Activated naive CD8-positive, alpha-beta T cell treated with anti-CD3 and anti-CD28 coated beads for 36 hours (primary cell): ENCODE measurements at regions not wholly inside any gene's neighbourhood (a gene's known extent, or its start where the extent isn't known, plus 50 kb on each side); places are given as distances from the start of the nearest gene placed in this dataset.
"Not testable (repeated sequence)": the region's sequence is repeated elsewhere in the genome, so short reads cannot be mapped to it uniquely, and the experiment has no call there.

Experiments
- DNase-seq: peaks from one replicate; pipeline ENCODE4 v3.0.0; 2021
- H3K27ac Mint-ChIP-seq: one replicate; pipeline ENCODE4 v1.8.0; 2022; ENCODE audit warnings: mild to moderate bottlenecking, moderate library complexity, mixed read lengths
- H3K27me3 Mint-ChIP-seq: one replicate; pipeline ENCODE4 v1.8.0; 2022; ENCODE audit warnings: mild to moderate bottlenecking, mixed read lengths
- H3K36me3 Mint-ChIP-seq: one replicate; pipeline ENCODE4 v1.8.0; 2021; ENCODE audit warnings: mild to moderate bottlenecking, mixed read lengths
- H3K4me1 Mint-ChIP-seq: one replicate; pipeline ENCODE4 v1.8.0; 2021; ENCODE audit warnings: mixed read lengths
- H3K4me3 Mint-ChIP-seq: one replicate; pipeline ENCODE4 v1.8.0; 2022; ENCODE audit warnings: mild to moderate bottlenecking, moderate library complexity, mixed read lengths
- H3K9me3 Mint-ChIP-seq: one replicate; pipeline ENCODE4 v1.8.0; 2022; ENCODE audit warnings: mixed read lengths

DNA sequence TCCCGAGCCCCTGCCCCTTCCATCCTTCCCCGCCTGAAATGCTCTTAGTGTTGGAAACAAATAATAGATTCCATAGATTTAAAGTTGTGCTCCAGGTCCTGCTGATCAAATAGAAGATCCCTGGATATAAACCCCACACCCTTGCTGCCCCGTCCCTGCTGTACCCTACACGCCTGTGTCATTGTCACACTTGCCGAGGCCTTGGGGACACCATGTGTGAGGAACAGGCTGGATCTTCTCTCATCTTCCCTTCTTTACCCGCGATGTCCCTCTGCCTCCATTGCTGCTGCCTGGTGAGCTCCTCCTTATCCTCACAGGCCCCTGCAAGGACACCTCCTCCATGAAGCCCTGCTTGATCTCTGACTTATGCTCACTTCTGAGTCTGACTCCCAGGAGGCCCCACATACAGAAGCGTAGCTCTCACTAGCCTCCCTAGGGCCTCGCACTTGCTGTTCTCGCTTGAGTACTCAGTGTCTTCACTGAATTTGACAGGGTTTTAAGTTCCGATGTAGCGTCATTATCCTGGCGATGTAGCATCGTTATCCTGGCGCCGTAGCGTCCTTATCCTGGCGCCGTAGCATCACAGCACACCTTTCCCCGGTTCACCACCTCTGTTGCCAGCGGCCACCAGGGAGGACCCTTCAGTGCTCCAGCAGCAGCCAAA lies 221.9 kb downstream of the NDUFA10 start:
- Mint-ChIP-seq H3K9me3 (no peaks in the 10 kb centered on the region), H3K27ac (no peak overlapping the region), H3K4me1 (no peaks in the 10 kb centered on the region), H3K27me3 (peaks cover 4% of the 10 kb centered on the region), H3K36me3 (no peaks in the 10 kb centered on the region), H3K4me3 (no peak overlapping the region)
- DNase-seq: no peak

DNA sequence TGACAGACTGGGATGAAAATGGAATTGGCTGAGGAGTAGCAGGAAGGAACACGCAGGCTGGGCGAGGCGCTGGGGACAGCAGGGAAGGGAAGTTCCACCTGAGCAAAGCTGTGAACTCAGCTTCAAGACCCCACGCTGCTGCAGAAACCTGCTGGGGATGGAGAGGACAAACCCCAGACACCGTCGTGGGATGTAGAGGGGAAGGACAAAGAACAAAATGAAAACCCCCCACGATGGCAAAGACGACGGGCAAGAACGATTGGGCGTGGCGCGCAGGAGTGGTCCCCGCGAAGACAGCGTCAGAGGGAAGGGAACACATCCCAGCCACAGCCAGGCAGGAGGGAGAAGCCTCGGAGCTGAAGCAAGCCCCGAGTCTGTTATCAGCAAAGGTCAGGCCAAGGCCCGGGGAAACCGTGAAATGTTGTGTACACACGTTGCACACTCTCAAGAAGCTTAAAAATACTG lies 222.9 kb downstream of the NDUFA10 start:
- H3K27me3 Mint-ChIP-seq: peaks cover 4% of the 10 kb centered on the region
- H3K27ac Mint-ChIP-seq: no peak overlapping the region
- no peak for DNase-seq
- no peaks in the 10 kb centered on the region for H3K36me3 Mint-ChIP-seq
- H3K4me1 Mint-ChIP-seq: no peaks in the 10 kb centered on the region
- no peaks in the 10 kb centered on the region for H3K9me3 Mint-ChIP-seq
- no peak overlapping the region for H3K4me3 Mint-ChIP-seq

DNA sequence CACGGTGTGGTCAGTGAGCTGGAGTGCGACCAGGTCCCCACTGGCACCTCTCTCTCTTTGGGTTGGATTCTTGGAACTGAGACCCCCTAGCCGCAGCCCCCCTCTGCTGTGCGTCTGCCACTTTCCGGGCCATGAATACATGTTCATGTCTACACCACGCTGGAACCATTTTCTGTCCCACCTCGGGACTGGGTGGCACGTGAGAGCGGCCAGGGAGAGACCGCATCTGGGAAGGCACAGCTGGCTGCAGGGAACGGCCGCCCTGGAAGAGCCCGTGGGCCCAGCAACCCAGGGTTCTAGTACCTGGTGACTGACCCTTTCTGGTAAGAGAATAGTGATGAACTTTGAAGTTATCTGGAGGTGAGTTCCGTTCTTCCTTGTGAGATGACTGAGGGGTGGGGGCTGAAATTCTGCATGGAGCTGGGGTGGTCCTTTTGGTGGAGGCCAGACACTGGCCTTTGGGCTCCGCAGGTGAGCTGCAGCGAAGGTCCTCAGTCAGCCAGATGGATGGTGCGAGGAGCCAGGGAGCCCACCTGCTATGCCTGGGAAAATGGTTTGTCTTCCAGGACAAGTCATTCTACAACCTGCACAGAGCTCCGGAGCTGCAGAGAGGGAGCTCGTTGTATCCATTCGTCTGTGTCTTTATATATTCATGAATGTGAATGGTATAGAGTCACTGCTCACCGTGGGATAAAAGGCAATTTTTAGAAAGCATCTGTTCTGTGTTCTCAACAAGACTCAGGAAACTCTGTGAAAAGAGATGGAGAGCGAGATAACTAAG lies 223.5 kb downstream of the NDUFA10 start:
- no peak overlapping the region for H3K27ac Mint-ChIP-seq
- peaks cover 4% of the 10 kb centered on the region for H3K27me3 Mint-ChIP-seq
- H3K4me3 Mint-ChIP-seq: no peak overlapping the region
- DNase-seq: no peak
- H3K9me3 Mint-ChIP-seq: no peaks in the 10 kb centered on the region
- no peaks in the 10 kb centered on the region for H3K36me3 Mint-ChIP-seq
- no peaks in the 10 kb centered on the region for H3K4me1 Mint-ChIP-seq

DNA sequence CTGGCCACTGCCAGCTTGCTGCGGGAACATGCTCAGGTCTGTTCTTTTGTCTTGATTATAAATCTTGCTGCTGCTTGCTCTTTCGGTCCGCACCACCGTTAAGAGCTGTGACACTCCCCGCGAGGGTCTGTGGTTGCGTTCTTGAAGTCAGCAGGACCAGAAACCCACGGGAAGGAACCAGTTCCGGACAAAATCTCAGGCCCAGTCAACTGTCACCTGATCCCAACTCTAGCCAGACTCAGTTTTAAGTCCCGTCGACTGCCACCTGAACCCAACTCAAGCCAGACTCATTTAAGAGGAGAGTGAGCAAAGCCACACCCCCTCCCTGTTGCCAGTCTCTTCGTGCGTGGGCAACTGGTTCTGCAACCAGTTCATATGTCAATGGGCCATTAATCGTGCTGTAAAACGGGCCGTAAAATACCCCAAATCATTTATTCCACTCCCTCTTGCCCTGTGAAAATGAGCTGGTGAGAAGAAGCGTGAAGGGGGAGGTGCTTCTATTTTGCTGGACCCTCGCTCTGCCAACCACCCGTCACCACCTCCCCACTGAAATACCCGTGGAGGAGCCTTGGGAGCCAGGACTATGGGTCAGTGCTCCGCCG lies 224.3 kb downstream of the NDUFA10 start:
- H3K36me3 Mint-ChIP-seq: no peaks in the 10 kb centered on the region
- no peaks in the 10 kb centered on the region for H3K9me3 Mint-ChIP-seq
- no peak for DNase-seq
- H3K4me1 Mint-ChIP-seq: no peaks in the 10 kb centered on the region
- no peak overlapping the region for H3K27ac Mint-ChIP-seq
- H3K4me3 Mint-ChIP-seq: no peak overlapping the region
- peaks cover 4% of the 10 kb centered on the region for H3K27me3 Mint-ChIP-seq

DNA sequence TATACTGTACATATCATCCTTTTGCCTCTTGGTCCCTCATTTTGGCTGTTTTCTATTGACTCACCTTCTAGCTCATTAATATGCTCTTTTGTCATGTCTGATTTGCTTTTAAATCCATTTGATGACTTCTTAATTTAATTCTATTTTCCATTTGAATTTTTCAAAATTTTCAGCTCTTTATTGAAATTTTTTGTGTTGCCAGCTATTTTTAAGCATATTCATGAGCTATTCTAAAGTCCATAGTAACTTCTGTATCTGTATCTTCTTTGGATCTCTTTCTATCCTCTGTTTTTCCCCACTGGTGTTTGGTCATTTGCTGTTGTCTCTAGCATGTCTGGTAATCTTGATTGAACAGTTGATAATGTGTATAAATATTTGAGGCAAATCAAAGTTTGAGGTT lies 227.8 kb downstream of the NDUFA10 start:
- no peaks in the 10 kb centered on the region for H3K36me3 Mint-ChIP-seq
- H3K27me3 Mint-ChIP-seq: peaks cover 4% of the 10 kb centered on the region
- no peaks in the 10 kb centered on the region for H3K4me1 Mint-ChIP-seq
- no peak overlapping the region for H3K4me3 Mint-ChIP-seq
- H3K27ac Mint-ChIP-seq: no peak overlapping the region
- peaks cover 2% of the 10 kb centered on the region for H3K9me3 Mint-ChIP-seq
- DNase-seq: no peak

DNA sequence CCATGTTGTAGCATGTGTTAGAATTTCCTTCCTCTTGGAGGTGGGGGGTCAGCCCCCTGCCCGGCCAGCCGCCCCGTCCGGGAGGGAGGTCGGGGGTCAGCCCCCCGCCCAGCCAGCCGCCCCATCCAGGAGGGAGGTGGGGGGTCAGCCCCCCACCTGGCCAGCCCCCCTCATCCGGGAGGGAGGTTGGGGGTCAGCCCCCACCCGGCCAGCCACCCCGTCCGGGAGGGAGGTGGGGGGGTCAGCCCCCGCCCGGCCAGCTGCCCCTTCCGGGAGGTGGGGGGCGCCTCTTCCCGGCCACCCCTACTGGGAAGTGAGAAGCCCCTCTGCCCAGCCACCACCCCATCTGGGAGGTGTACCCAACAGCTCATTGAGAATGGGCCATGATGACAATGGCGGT lies 229.4 kb downstream of the NDUFA10 start:
- not testable (repeated sequence) for H3K27me3 Mint-ChIP-seq, H3K36me3 Mint-ChIP-seq, H3K9me3 Mint-ChIP-seq, H3K4me1 Mint-ChIP-seq, DNase-seq, H3K4me3 Mint-ChIP-seq, H3K27ac Mint-ChIP-seq

DNA sequence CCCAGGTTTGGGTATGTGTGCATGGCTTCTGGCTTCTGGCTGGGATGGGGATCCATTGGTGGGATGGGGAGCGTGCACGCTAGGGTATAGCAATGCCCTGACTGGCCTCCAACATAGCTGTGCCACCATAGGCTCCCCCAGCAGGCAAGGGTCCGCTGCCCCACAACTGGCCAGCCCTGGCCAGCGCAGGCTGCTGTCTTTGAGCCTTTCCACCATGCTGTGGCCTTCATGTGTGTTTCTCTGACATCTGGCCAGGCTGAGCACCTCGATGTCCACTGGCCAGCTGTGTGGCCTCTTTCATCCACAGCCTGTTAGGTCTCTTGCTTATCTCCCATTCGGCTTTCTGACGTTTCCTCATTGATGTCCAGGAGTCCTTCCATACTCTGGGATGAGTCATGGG lies 231.3 kb downstream of the NDUFA10 start:
- H3K4me1 Mint-ChIP-seq: no peaks in the 10 kb centered on the region
- H3K36me3 Mint-ChIP-seq: no peaks in the 10 kb centered on the region
- no peak overlapping the region for H3K27ac Mint-ChIP-seq
- no peaks in the 10 kb centered on the region for H3K27me3 Mint-ChIP-seq
- peaks cover 2% of the 10 kb centered on the region for H3K9me3 Mint-ChIP-seq
- H3K4me3 Mint-ChIP-seq: no peak overlapping the region
- no peak for DNase-seq

DNA sequence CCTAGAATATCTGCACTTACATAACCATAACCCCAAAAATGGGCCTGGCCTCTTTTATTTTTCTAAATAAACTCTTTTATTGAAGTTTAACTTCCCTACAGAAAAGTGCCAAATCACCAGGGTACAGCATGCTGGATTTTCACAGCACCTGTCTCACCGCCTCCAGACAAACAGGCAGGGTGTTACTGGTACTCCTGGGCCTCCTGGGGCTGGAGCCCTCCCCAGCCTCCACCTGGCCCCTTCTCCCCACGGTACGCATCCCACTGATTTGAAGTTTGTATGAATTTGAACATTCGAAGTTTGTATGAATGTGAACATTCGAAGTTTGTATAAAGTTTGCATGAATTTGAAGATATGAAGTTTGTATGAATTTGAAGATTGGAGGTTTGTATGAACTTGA lies 232.1 kb downstream of the NDUFA10 start:
- H3K36me3 Mint-ChIP-seq: no peaks in the 10 kb centered on the region
- no peak overlapping the region for H3K27ac Mint-ChIP-seq
- H3K4me1 Mint-ChIP-seq: no peaks in the 10 kb centered on the region

DNA sequence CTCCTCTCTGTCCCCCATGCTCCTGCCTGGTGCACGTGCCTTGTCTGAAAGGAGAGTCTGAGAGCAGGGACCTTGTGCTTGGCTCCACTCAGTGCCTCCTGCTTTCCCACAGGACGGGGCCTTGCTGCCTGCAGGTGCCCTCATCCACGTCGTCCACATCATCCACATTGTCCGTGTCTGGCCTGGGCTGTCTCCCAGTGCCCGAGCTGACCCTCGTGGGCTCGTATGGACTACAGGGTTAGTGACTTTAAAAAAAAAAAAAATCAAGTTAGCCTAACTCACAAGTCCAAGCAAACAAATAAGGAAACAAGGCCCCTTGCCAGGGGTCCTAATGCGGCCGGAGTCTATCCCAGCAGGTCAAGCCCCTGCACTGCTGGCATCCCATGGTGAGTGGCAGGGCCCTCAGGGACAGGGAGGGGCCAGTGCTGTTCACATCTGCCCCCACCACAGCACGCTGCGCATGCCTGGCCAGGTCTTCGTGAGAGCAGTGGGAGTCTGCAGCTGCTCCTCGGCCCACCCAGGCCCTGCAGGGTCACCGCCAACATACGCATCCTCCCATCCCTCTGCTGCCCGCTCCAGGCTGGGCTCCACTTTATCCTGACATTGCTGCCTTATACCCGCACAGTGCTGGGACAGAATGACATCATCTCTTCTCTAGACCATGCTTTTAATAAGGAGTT lies 232.6 kb downstream of the NDUFA10 start:
- H3K4me1 Mint-ChIP-seq: no peaks in the 10 kb centered on the region
- H3K27ac Mint-ChIP-seq: no peak overlapping the region
- H3K4me3 Mint-ChIP-seq: no peak overlapping the region
- peaks cover 2% of the 10 kb centered on the region for H3K9me3 Mint-ChIP-seq
- no peaks in the 10 kb centered on the region for H3K27me3 Mint-ChIP-seq
- no peak for DNase-seq
- H3K36me3 Mint-ChIP-seq: no peaks in the 10 kb centered on the region

More for the DNA sequence above, 232.1 kb downstream of the NDUFA10 start:
- H3K9me3 Mint-ChIP-seq: peaks cover 2% of the 10 kb centered on the region
- no peak for DNase-seq
- H3K4me3 Mint-ChIP-seq: no peak overlapping the region
- no peaks in the 10 kb centered on the region for H3K27me3 Mint-ChIP-seq

DNA sequence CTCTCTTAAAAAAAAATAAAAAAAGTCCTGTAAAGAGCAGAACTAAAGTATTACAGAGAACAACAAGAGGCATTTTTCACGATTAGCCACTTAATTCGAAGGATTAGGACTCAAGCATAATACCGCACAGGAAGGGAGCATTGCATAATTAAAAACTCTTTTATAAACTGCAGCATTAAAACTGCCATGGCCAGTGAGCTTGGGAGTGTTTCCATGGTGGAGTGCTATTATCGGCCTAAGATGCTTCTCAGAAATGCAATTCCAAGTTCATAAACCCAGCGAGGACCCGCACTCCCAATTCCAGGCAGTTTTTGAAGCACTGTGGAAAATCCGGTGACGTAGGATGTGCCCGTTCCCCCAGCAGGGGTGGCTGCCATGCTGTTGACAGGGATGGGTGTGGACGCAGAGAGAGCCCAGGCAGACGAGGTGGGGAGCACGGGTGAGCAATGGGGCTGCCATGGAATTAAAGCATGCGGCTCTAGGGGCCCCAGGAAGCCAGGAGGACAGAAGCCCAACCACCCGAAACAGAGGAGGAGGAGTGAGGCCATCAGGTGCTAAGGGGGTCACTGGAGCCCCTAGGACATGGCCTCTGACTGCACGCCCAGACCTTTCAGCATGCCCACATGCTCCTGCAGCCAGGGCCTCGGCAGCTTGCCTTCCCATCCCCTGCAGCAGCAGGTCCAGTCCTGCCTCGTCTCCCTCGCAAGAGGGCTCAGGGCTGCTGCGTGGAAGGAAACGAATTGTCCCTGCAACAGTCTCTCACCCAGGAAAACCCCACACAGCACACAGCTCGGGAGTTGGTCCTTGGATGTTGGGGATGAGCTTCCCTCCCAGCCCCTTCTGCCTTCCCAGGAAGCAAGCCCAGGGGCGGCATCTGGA lies 233.4 kb downstream of the NDUFA10 start:
- Mint-ChIP-seq H3K4me1 (no peaks in the 10 kb centered on the region), H3K27me3 (no peaks in the 10 kb centered on the region), H3K27ac (no peak overlapping the region), H3K4me3 (no peak overlapping the region), H3K9me3 (peaks cover 2% of the 10 kb centered on the region), H3K36me3 (no peaks in the 10 kb centered on the region)
- no peak for DNase-seq

DNA sequence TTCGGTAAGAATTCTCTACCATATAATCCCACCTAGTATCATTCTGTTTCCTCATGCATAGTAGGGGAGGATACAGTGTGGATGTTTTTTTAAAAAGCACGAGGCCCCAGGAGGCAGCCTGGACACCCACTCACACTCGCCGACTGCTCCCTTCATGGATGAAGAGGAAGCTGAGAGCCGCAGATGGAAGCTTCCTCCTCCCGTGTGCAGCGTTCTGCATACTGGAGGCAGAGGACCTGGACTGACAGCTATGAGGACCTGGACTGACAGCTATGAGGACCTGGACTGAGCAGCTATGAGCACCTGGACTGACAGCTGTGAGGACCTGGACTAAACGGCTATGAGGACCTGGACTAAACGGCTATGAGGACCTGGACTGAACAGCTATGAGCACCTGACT lies 234.4 kb downstream of the NDUFA10 start:
- peaks cover 5% of the 10 kb centered on the region for H3K9me3 Mint-ChIP-seq
- no peaks in the 10 kb centered on the region for H3K4me1 Mint-ChIP-seq
- H3K27me3 Mint-ChIP-seq: no peaks in the 10 kb centered on the region
- no peaks in the 10 kb centered on the region for H3K36me3 Mint-ChIP-seq
- no peak for DNase-seq
- H3K27ac Mint-ChIP-seq: no peak overlapping the region
- no peak overlapping the region for H3K4me3 Mint-ChIP-seq

DNA sequence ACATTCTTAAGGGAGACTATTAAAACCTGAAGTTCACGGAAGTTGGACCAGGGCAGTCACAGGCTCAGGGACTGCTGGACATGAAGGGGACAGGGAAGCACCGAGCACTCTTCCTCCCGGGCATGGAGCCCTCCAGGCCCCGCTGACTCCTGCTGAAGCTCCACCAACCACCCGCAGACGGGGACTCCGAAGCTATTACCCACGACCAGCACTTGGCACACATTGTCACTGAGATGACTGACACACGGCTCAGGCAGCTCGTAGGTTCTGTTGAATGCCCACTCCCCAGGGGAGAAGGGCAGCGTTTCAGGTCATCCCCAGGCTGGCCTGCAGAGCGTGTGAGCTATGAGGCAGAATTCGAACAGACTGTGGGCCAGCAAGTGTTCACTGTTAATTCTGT lies 234.8 kb downstream of the NDUFA10 start:
- Mint-ChIP-seq H3K27ac (no peak overlapping the region), H3K27me3 (no peaks in the 10 kb centered on the region), H3K9me3 (peaks cover 5% of the 10 kb centered on the region), H3K4me1 (no peaks in the 10 kb centered on the region), H3K36me3 (no peaks in the 10 kb centered on the region), H3K4me3 (no peak overlapping the region)
- no peak for DNase-seq

DNA sequence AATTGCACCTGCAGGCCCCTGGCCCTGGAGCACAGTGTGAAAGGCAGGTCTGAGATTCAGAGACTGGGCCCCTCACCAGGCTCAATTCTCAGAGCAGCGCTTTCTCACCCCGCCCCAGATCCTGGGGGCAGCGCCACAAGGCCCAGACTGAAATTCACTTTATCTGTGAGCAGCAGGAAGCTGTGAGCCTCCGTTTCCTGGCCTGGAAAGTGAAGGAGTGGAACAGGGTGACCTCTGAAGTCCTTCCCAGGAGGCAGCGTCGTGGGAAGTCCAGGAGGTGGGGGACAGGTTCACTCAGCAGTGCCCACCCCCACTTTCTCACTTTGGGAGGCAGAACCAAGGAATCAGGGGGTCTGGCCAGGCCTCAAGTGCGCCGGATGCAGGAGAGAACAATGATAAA lies 235.4 kb downstream of the NDUFA10 start:
- peaks cover 6% of the 10 kb centered on the region for H3K9me3 Mint-ChIP-seq
- H3K27me3 Mint-ChIP-seq: no peaks in the 10 kb centered on the region
- no peaks in the 10 kb centered on the region for H3K4me1 Mint-ChIP-seq
- H3K27ac Mint-ChIP-seq: no peak overlapping the region
- H3K4me3 Mint-ChIP-seq: no peak overlapping the region
- H3K36me3 Mint-ChIP-seq: peaks cover 2% of the 10 kb centered on the region
- DNase-seq: no peak

DNA sequence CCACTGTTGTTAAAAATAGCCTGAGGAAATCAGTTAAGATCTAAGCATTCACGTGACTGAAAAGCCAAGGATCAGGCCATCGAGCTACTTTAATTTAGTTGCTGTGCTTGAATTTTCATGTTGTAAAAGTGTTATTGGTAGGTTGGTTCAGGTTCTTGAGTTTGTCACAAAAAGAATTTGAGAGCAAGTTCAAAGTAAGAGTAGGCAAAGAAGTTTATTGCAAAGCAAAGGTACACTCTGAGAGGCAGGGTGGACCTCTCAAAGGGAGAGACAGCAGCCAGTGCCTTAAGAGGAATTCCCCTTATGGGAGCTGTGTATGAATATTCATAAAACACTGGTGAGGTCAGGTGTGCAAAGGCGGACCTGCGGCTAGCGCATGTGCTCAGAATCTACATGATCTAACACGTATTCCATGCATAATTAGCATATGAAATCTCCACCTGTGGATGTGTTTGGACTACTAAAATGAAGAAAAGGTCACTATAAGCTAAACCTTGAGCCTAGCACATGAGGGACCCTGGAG lies 236.5 kb downstream of the NDUFA10 start:
- no peaks in the 10 kb centered on the region for H3K27me3 Mint-ChIP-seq
- no peaks in the 10 kb centered on the region for H3K4me1 Mint-ChIP-seq
- H3K36me3 Mint-ChIP-seq: peaks cover 2% of the 10 kb centered on the region
- H3K9me3 Mint-ChIP-seq: peaks cover 6% of the 10 kb centered on the region
- DNase-seq: no peak
- H3K4me3 Mint-ChIP-seq: no peak overlapping the region
- H3K27ac Mint-ChIP-seq: no peak overlapping the region
